HG02571 (cell line): ENCODE measurements at regions not wholly inside any gene's neighbourhood (a gene's known extent, or its start where the extent isn't known, plus 50 kb on each side); places are given as distances from the start of the nearest gene placed in this dataset.

Experiments
- ATAC-seq: cut with Tn5 transposase; IDR thresholded peaks from one replicate; pipeline ENCODE4 v1.9.1; 2021; ENCODE audit warnings: mild to moderate bottlenecking, moderate library complexity; ENCODE audit not compliant: unreplicated experiment

GRCh38 chr17:69928611-69929010 lies 146.4 kb upstream of the KCNJ16 start:
- ATAC-seq = no peak

GRCh38 chr17:69936996-69937395 lies 138.0 kb upstream of the KCNJ16 start:
- no peak for ATAC-seq

- ATAC-seq = no peak
Measured at GRCh38 chr17:69943058-69943457, 132.0 kb upstream of the KCNJ16 start.

GRCh38 chr17:69944406-69944805 lies 130.6 kb upstream of the KCNJ16 start:
- ATAC-seq = no peak

GRCh38 chr17:69945698-69946185 lies 129.3 kb upstream of the KCNJ16 start:
- no peak for ATAC-seq

- no peak for ATAC-seq
Measured at GRCh38 chr17:69947027-69947759, 127.8 kb upstream of the KCNJ16 start.

- no peak for ATAC-seq
Measured at GRCh38 chr17:69948406-69948805, 126.6 kb upstream of the KCNJ16 start.

- ATAC-seq = no peak
Measured at GRCh38 chr17:69949496-69949895, 125.5 kb upstream of the KCNJ16 start.

GRCh38 chr17:69949973-69950695 lies 124.9 kb upstream of the KCNJ16 start:
- ATAC-seq = no peak

- ATAC-seq = no peak
Measured at GRCh38 chr17:69950701-69951418, 124.2 kb upstream of the KCNJ16 start.

GRCh38 chr17:69954241-69954925 lies 120.6 kb upstream of the KCNJ16 start:
- no peak for ATAC-seq

- ATAC-seq = no peak
Measured at GRCh38 chr17:69958063-69958462, 117.0 kb upstream of the KCNJ16 start.

GRCh38 chr17:69959283-69959682 lies 115.7 kb upstream of the KCNJ16 start:
- no peak for ATAC-seq

GRCh38 chr17:69960755-69961154 lies 114.3 kb upstream of the KCNJ16 start:
- no peak for ATAC-seq

GRCh38 chr17:69961501-69962145 lies 113.4 kb upstream of the KCNJ16 start:
- ATAC-seq = no peak

GRCh38 chr17:69962436-69962995 lies 112.5 kb upstream of the KCNJ16 start:
- no peak for ATAC-seq

GRCh38 chr17:69967910-69968411 lies 107.1 kb upstream of the KCNJ16 start:
- ATAC-seq = no peak

- ATAC-seq = no peak
Measured at GRCh38 chr17:69969897-69970296, 105.1 kb upstream of the KCNJ16 start.

- ATAC-seq = no peak
Measured at GRCh38 chr17:69972251-69972650, 102.8 kb upstream of the KCNJ16 start.

- ATAC-seq = no peak
Measured at GRCh38 chr17:69975808-69976207, 99.2 kb upstream of the KCNJ16 start.
